ENCODE measurements at regions not wholly inside any gene's neighbourhood (a gene's known extent, or its start where the extent isn't known, plus 50 kb on each side); places are given as distances from the start of the nearest gene placed in this dataset.

DNA sequence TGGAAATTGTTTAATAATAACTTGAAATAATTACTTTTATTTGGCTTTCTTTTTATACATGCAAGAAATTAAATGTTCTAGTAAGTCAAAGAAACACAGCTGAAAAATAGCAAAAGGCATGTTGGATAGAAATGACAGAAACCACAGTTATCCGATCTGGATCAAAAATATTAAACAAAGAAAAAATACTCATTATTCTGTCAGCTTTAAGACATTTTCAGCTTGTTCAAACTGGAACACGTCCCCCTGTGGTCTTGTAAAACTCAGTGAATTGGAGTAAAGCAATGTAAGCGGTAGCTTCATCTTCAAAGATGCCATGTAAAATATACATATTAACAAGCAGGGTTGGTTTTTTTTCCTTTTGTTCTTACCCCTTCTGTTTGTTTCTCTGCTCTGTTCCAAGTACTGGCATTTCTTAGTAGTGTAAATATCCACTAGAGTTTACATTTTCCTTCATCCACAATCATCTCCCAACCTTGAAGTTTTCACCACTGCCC lies 223.4 kb downstream of the IGSF11 start:
- no peak for DNase-seq

DNA sequence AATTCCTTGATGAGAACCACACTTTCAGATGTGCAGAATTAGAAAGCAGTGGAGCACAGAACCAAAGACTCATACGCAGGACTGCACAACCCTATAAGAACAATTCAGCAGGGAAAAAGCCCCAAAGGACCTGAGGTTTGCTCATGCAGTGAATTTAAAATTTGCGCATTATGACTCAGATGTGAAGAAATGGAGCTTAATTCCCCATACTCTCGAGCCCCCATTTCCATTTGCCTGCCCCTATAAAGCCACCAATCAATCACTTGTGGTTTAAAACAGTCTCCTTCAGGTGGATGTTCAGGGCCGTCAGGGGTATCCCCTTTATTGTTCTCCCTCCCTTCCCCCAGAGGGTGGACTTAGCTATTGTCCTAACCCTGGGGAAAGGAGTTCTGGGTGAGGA lies 221.2 kb downstream of the IGSF11 start:
- no peak for DNase-seq

DNA sequence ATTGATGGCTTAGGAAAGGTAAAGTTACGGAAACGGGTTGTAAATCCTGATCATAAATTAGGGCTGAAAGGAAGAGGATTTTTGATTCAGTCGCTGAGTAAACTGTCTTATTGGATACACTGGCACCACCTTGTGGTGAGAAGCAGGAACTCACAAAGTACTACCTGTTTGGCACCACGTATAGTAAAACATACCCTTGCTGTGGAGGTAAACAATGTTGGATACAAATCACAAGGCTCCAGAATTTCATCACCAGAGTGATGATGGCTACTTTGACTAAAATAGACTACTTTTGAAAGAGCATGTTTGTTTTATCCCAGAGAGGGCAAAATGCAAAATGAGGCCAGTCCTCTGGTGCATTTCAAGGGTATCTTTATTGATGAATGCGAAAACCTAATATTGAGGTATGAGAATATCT lies 216.9 kb downstream of the IGSF11 start:
- no peak for DNase-seq

DNA sequence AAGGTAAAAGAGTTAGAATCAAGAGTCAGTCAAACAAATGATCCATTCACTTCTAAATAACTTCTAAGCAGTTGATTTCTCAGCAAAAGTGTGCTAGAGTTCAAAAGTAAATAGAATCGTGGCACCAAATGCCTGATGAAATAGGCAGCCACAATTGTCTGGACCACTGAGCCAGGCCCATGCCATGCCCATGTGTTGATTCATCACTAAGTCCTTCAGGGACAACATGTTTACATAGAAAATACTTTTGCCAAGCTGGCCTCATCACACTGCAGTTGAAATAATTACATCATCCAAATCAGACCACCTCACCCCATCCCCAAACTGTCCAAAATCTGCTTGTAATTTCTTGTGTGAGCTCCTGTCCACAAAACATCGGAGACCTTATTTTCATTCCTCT lies 216.3 kb downstream of the IGSF11 start:
- no peak for DNase-seq

DNA sequence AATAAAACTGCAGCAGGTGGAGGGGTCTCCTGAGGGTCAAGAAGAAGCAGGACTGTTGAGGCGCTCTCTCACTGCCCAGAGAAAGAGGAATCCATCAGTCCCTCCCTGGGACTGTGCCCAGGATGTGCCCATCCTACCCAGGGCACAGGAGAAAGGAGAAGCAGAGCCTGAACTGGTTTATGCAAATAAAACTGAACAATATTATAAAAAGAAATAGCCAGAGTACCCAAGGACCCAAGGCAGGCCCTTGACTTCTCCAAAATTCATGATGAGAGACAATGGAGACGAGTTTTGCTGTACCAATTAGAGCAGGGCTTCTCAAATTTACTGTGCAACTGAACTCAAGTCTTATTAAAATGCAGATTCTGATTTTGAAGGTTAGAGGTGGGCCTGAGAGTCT lies 211.0 kb downstream of the IGSF11 start:
- DNase-seq = no peak

DNA sequence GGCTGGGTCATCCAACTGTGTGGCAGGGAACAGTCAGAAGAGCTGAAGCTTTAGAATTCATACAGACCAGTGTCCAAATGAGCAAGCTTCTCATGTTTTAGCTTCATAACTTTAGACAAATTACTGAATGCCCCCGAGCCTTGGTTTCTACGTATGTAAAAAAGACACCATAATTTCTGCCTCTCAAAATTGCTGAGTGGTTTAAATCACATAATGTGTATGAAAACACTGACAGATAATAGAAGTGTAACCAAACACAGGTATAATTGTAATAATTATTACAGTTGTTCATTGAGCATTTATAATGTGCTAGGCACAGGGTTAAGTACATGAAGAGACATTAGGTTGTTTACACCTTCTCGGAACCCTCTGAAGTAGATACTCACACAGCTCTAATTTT lies 207.2 kb downstream of the IGSF11 start:
- DNase-seq = no peak

DNA sequence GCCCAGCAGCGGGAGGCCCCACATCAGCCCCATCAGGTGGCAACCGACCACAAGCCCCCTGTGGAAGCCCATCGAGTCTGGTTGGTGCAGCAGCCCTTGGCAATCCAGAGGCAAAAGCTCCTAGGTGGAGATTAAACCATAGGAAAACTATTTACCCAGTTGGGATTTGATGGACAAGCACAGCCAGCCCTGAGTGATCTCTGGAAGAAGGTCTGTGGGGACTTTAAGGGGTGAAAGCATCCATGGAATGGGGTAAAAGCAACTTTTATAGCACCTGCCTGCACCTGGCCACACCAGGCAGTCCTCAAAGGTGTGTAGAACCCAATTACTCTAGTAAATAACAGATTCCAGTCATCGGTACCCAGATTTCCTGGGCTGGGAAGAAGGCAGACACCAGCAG lies 206.3 kb downstream of the IGSF11 start:
- no peak for DNase-seq

DNA sequence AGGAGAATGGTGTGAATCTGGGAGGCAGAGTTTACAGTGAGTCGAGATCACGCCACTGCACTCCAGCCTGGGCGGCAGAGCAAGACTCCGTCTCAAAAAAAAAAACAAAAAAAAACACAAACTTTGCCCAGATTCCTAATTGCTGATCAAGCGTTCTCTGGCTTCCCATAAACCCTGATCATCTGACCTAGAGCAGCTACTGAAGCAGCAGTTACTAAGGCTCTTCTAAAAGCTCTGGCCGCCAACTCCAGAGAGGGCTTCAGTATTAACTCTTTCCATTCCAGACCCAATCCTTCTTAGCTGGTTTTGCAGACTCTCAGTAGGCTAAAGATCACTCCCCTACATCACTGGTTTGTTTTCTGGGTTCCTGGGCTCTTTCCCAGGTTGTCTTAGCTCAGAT lies 201.6 kb downstream of the IGSF11 start:
- no peak for DNase-seq

DNA sequence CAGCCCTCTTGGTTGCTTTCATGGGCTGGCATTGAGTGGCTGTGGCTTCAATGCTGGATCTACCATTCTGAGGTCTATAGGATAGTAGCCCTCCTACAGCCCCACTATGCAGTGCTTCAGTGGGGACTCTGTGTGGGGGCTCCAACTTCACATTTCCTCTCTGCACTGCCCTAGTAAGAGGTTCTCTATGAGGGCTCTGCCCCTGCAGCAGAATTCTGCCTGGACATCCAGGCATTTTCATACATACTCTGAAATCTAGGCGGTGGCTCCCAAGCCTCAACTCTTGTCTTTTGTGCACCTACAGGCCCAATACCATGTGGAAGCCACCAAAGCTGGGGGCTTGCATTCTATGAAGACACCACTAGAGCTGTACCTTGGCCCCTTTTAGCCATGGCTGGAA lies 195.8 kb downstream of the IGSF11 start:
- no peak for DNase-seq

DNA sequence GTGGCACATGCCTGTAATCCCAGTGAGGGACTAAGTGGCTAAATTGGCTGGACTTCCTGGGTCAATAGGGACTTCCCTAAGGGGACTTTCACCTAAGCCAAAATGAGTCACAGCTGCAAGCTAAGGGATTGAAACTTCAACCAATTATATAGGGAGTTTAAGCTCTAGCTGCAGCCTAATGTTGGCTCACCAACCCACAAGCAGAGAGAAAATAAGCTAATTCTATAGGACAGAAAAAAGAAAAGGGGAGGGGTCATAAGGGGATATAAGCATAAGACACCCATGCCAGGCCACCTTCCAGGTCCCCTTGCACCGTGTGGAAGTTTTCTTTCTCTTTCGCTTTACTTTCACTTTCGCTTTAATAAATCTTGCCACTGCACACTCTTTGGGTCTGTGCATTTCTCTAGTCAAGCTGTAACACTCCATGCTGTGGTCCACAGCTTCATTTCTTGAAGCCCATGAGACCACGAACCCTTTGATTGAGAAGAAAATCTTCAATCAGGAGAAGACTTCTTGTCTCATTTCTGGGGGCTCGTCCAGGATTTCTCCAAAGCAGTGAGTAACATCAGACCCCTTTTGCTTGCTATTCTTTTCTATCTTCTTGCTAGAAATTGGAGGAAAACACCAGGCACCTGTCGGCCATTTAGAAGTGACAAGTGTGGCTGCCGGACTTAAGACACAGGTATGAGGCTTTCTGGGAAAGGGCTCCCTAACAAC lies 192.3 kb downstream of the IGSF11 start:
- no peak for DNase-seq

DNA sequence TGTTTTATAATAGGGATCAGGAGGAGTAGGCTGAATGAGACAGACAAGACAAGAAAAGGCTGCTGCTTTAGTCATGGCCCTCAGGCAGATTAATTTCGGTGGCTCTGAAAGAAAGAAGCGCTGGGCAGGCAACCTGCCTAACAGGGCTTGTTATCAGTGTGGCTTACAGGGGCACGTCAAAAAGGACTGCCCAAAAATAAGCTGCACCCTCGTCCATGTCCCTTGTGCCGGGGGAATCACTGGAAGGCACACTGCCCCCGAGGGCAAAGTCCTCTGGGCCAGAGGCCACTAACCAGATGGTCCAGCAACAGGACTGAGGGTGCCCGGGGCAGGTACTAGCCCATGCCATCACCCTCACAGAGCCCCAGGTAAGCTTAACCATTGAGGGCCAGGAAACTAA lies 188.5 kb downstream of the IGSF11 start:
- DNase-seq = no peak

Measured in CD4-positive, alpha-beta T cell treated with Interferon gamma for 1 hour (primary cell).